GM12878 (cell line): ENCODE measurements at regions not wholly inside any gene's neighbourhood (a gene's known extent, or its start where the extent isn't known, plus 50 kb on each side); places are given as distances from the start of the nearest gene placed in this dataset.
A peak's percentile ranks its signal among the peaks of the same experiment; 100 is the strongest.

ENCODE experiments used
- ATAC-seq: fragments of 200-7000 bp; cut with Tn5 transposase; 3 replicates; pipeline ENCODE4 v1.9.1; 2020; ENCODE audit warnings: mild to moderate bottlenecking, moderate library complexity
- BruUV-seq: library from RNA; stranded (reverse); fragments of 400-500 nt; replicated peaks from 2 replicates; lab custom pipeline; 2021; lab: Mats Ljungman, UMichigan
- CTCF ChIA-PET: fragments of 300-600 bp; sonication (Branson Sonifier 250); formaldehyde crosslinking; extraction: SDS; loops from one replicate; lab custom pipeline; 2021; ENCODE audit warnings: inconsistent platforms; lab: Yijun Ruan, JAX
- POLR2A ChIA-PET: fragments of 350-600 bp; formaldehyde crosslinking; extraction: SDS; loops from one replicate; lab custom pipeline; 2021; ENCODE audit warnings: inconsistent platforms; lab: Charles Lee
- RAD21 ChIA-PET: fragments of 300-600 bp; sonication (Branson Sonifier 250); formaldehyde crosslinking; loops from one replicate; lab custom pipeline; 2023; ENCODE audit warnings: antibody characterized with exemption; ENCODE audit not compliant: unreplicated experiment; lab: Charles Lee
- SMC1A ChIA-PET: fragments of 300-600 bp; sonication (Branson Sonifier 250); formaldehyde crosslinking; loops from one replicate; lab custom pipeline; 2023; ENCODE audit not compliant: unreplicated experiment, uncharacterized antibody; lab: Charles Lee
- DNase-seq: peaks from one replicate; pipeline ENCODE4 v3.0.0-alpha.2; 2011; ENCODE audit warnings: low read depth, low spot score
- FAIRE-seq: peaks from 3 replicates; lab custom pipeline; 2011; peaks lifted over from hg19 to GRCh38; lab: Jason Lieb, UNC
- H2AFZ ChIP-seq: 2 replicates; pipeline ENCODE4 v1.6.0; 2011; ENCODE audit warnings: low read depth, low read length, control low read depth; ENCODE audit not compliant: control insufficient read depth
- H3K27ac ChIP-seq: 2 replicates; pipeline ENCODE4 v1.5.1; 2011; ENCODE audit warnings: control low read depth; ENCODE audit not compliant: control insufficient read depth, insufficient read depth
- H3K27me3 ChIP-seq, 2 experiments: replicated peaks in 1 of 2; 2 replicates each; pipeline versions ENCODE4 v1.6.0 to v1.6.1; 2011; ENCODE audit warnings: low read length in 1 of 2; ENCODE audit not compliant: control insufficient read depth in 2 of 2, insufficient read depth in 2 of 2
- H3K36me3 ChIP-seq, 2 experiments: 2 replicates each; pipeline ENCODE4 v1.5.1; 2011; ENCODE audit warnings: low read length in 1 of 2; ENCODE audit not compliant: control insufficient read depth in 2 of 2, insufficient read depth in 2 of 2
- H3K4me1 ChIP-seq: 2 replicates; pipeline ENCODE4 v1.6.1; 2011; ENCODE audit warnings: mild to moderate bottlenecking, low read length, moderate library complexity, mixed read lengths; ENCODE audit not compliant: control insufficient read depth, insufficient read depth
- H3K4me2 ChIP-seq: 2 replicates; pipeline ENCODE4 v1.6.0; 2011; ENCODE audit warnings: control low read depth; ENCODE audit not compliant: control insufficient read depth, insufficient read depth
- H3K4me3 ChIP-seq: fragments of 200-600 bp; sonication (generic); 2 replicates; pipeline ENCODE4 v1.5.1; 2016
- H3K79me2 ChIP-seq: 2 replicates; pipeline ENCODE4 v1.6.0; 2011; ENCODE audit warnings: low read length; ENCODE audit not compliant: control insufficient read depth, insufficient read depth
- H3K9ac ChIP-seq: 2 replicates; pipeline ENCODE4 v1.8.0; 2011; ENCODE audit warnings: low read length, control low read depth, mixed read lengths; ENCODE audit not compliant: control insufficient read depth, insufficient read depth
- H3K9me3 ChIP-seq: replicated peaks from 3 replicates; pipeline ENCODE4 v1.5.1; 2011; ENCODE audit warnings: mild to moderate bottlenecking, low read length; ENCODE audit not compliant: control insufficient read depth, insufficient read depth
- H4K20me1 ChIP-seq: 2 replicates; pipeline ENCODE4 v1.6.0; 2011; ENCODE audit not compliant: control insufficient read depth, insufficient read depth
- BHLHE40 ChIP-seq, 2 experiments: fragments of 450-650 bp in 1 of 2; IDR thresholded peaks; 2 replicates each; pipeline ENCODE4 v1.6.1; 2011 to 2017; ENCODE audit warnings: low read depth in 2 of 2, borderline replicate concordance in 1 of 2, improper control_type of control experiment in 1 of 2, low read length in 1 of 2, mild to moderate bottlenecking in 1 of 2
- IRF4 ChIP-seq: IDR thresholded peaks from 2 replicates; pipeline ENCODE4 v1.6.1; 2011; ENCODE audit warnings: low read depth, low read length
- MYB ChIP-seq: fragments of 150-350 bp; IDR thresholded peaks from 2 replicates; pipeline ENCODE4 v1.6.1; 2014; ENCODE audit warnings: mild to moderate bottlenecking, low read depth, low read length, borderline replicate concordance
- NFYA ChIP-seq: IDR thresholded peaks from 2 replicates; pipeline ENCODE4 v1.6.1; 2011; ENCODE audit warnings: low read depth, mild to moderate bottlenecking, low read length, improper control_type of control experiment, borderline replicate concordance
- NR2C1 ChIP-seq: fragments of 450-650 bp; IDR thresholded peaks from 2 replicates; pipeline ENCODE4 v1.6.1; 2017; ENCODE audit warnings: antibody characterized with exemption, mild to moderate bottlenecking, moderate library complexity
- SPI1 ChIP-seq: IDR thresholded peaks from 2 replicates; pipeline ENCODE4 v1.6.1; 2011; ENCODE audit warnings: low read depth, mild to moderate bottlenecking, low read length, moderate library complexity, borderline replicate concordance; ENCODE audit not compliant: insufficient read depth
- TCF12 ChIP-seq: IDR thresholded peaks from 2 replicates; pipeline ENCODE4 v1.6.1; 2011; ENCODE audit warnings: low read depth, mild to moderate bottlenecking, low read length
- WGBS: methylation state at CpG from one replicate; pipeline ENCODE4 v1.1.6; 2016; ENCODE audit warnings: low lambda C conversion rate; ENCODE audit not compliant: insufficient replicate concordance, insufficient coverage; ENCODE audit errors: missing lambda C conversion rate; 5-methylcytosine and 5-hydroxymethylcytosine counted together
- in situ Hi-C: fragments of 300-500 bp; cut with MboI; formaldehyde crosslinking; loops from 9 replicates; pipeline ENCODE4 v1.14.3; 2018; ENCODE audit warnings: mixed read lengths
- intact Hi-C: fragments of 100-400 bp; cut with micrococcal nuclease; formaldehyde crosslinking; loops from one replicate; pipeline ENCODE4 v1.14.2; 2022; ENCODE audit not compliant: unreplicated experiment
- TF ChIP-seq, protein P1 (sequence below): IDR thresholded peaks from 2 replicates; pipeline ENCODE4 v1.6.1; 2012; ENCODE audit warnings: low read length, inconsistent platforms
- TF ChIP-seq, protein P2 (sequence below): fragments of 150-350 bp; IDR thresholded peaks from 2 replicates; pipeline ENCODE4 v1.6.1; 2014; ENCODE audit warnings: mild to moderate bottlenecking, low read depth, low read length

DNA sequence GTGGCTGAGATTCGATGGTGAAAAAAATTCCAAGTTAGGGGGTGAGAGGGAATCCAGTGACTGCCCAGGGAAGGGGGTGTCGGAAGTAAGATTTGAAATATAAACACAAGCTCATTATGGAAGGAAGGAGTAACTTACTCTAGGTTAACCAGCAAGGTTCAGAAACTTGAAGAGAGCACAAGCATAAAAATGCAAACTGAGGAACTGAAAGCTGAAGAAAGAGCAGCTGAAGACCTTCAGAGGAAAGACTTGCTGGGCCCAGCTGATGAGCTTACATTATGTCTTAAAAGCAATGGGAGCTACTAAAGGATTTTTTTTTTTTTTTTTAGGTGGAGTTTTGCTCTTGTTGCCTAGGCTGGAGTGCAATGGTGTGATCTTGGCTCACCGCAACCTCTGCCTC lies 189.7 kb upstream of the GRIN2B start:
- CTCF ChIA-PET: interaction anchor here (0.6 to 5.0 kb wide), 10 partner anchors 9 to 916 kb away, joined by 3 to 118 read pairs (median 5); no protein-coding TSS in a partner anchor
- RAD21 ChIA-PET: interaction anchor here (0.5 to 2.1 kb wide), 8 partner anchors 10 to 809 kb away, joined by 3 to 6 read pairs (median 4); no protein-coding TSS in a partner anchor
- DNase-seq (peak; percentile 42), ATAC-seq (peak; percentile 90), FAIRE-seq (no peak)
- in situ Hi-C loops (no loop called here), intact Hi-C loops (no loop called here)
- H4K20me1 ChIP-seq: no peaks in the 10 kb centered on the region
- H3K36me3 ChIP-seq: no peaks in the 10 kb centered on the region
- 53% methylated on average over 3 of the region's 3 CpGs for WGBS
- H3K9me3 ChIP-seq: no peaks in the 10 kb centered on the region
- H2AFZ ChIP-seq: no peak overlapping the region
- no peaks in the 10 kb centered on the region for H3K27me3 ChIP-seq
- no TSS peak for BruUV-seq
- SMC1A ChIA-PET: interaction anchor here (0.8 to 1.5 kb wide), 13 partner anchors 12 to 810 kb away, joined by 3 to 6 read pairs (median 3); no protein-coding TSS in a partner anchor
- H3K9ac ChIP-seq: no peak overlapping the region
- POLR2A ChIA-PET: interaction anchor here (0.6 to 1.1 kb wide), 2 partner anchors 12 to 127 kb away, joined by 3 to 5 read pairs; no protein-coding TSS in a partner anchor
- peak overlapping the region; percentile 31; the same call in 1 of the 2 replicates for H3K4me2 ChIP-seq
- H3K79me2 ChIP-seq: no peaks in the 10 kb centered on the region
- no peak overlapping the region for H3K27ac ChIP-seq
- H3K4me1 ChIP-seq: peaks cover 5% of the 10 kb centered on the region
- H3K4me3 ChIP-seq: no peak overlapping the region
- TF ChIP-seq NR2C1 (no peak), IRF4 (0 out of 2 replicates have a peak, but pooled peaks have one; percentile 32), TCF12 (0 out of 2 replicates have a peak, but pooled peaks have one; percentile 49), SPI1 (peak; percentile 90)
- TF ChIP-seq, all 136 proteins: peak for 3

DNA sequence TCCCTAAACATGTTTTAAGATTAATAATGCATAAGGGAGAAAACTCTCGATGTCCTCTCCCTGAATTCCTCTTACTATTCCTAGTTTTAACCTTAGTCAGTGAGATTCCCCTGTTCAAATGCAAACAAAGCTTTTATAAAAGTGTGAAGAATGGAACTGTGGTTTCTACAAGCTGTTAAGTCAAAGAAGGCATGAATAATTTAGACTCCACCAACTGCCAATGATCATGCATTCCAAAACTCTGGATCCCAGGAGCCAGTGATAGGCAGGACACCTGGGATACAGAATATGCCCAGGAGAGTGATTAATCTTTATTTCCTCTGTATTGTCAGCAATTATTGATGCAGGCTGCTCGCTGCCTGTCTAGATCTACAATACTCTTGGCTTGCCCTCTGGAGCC lies 190.3 kb upstream of the ATF7IP start:
- in situ Hi-C loops: no loop called here

More for the DNA sequence above, 190.3 kb upstream of the ATF7IP start:
- RAD21 ChIA-PET: no interaction called here
- Histone ChIP-seq H3K4me3 (no peak overlapping the region), H3K9ac (no peak overlapping the region), H3K27me3 (no peaks in the 10 kb centered on the region), H3K79me2 (no peaks in the 10 kb centered on the region), H3K36me3 (no peaks in the 10 kb centered on the region), H3K9me3 (no peaks in the 10 kb centered on the region; the same call in 2 of the 3 replicates), H3K4me2 (no peak overlapping the region), H3K4me1 (peaks cover 5% of the 10 kb centered on the region), H3K27ac (no peak overlapping the region), H2AFZ (no peak overlapping the region; the same call in 1 of the 2 replicates), H4K20me1 (no peaks in the 10 kb centered on the region)
- intact Hi-C loops: no loop called here
- FAIRE-seq: no peak
- CTCF ChIA-PET: interaction anchor here (1.4 to 3.4 kb wide), 2 partner anchors 8 to 10 kb away, joined by 7 to 45 read pairs; no protein-coding TSS in a partner anchor
- no peak for ATAC-seq
- BruUV-seq: no TSS peak
- SMC1A ChIA-PET: interaction anchor here (1.1 to 4.1 kb wide), 3 partner anchors 10 to 169 kb away, joined by 3 to 26 read pairs (median 5); no protein-coding TSS in a partner anchor
- WGBS: 44% methylated on average over 2 of the region's 2 CpGs
- TF ChIP-seq MYB (no peak), BHLHE40 (IDR thresholded peaks at IDR 0.05; ENCODE audit: borderline replicate concordance in 1 of 2, low read depth in 2 of 2, low read length in 1 of 2) (no peak), NFYA (no peak)
- TF ChIP-seq, protein P1, sequence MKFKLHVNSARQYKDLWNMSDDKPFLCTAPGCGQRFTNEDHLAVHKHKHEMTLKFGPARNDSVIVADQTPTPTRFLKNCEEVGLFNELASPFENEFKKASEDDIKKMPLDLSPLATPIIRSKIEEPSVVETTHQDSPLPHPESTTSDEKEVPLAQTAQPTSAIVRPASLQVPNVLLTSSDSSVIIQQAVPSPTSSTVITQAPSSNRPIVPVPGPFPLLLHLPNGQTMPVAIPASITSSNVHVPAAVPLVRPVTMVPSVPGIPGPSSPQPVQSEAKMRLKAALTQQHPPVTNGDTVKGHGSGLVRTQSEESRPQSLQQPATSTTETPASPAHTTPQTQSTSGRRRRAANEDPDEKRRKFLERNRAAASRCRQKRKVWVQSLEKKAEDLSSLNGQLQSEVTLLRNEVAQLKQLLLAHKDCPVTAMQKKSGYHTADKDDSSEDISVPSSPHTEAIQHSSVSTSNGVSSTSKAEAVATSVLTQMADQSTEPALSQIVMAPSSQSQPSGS: no peak
- TF ChIP-seq, protein P2, sequence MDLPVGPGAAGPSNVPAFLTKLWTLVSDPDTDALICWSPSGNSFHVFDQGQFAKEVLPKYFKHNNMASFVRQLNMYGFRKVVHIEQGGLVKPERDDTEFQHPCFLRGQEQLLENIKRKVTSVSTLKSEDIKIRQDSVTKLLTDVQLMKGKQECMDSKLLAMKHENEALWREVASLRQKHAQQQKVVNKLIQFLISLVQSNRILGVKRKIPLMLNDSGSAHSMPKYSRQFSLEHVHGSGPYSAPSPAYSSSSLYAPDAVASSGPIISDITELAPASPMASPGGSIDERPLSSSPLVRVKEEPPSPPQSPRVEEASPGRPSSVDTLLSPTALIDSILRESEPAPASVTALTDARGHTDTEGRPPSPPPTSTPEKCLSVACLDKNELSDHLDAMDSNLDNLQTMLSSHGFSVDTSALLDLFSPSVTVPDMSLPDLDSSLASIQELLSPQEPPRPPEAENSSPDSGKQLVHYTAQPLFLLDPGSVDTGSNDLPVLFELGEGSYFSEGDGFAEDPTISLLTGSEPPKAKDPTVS: no peak
- POLR2A ChIA-PET: no interaction called here
- DNase-seq: no peak
